H1 (cell line): ENCODE measurements at regions not wholly inside any gene's neighbourhood (a gene's known extent, or its start where the extent isn't known, plus 50 kb on each side); places are given as distances from the start of the nearest gene placed in this dataset.

Experiments
- CTCF ChIA-PET: fragments of 300-600 bp; sonication (Branson Sonifier 250); formaldehyde crosslinking; loops from one replicate; lab custom pipeline; 2021; ENCODE audit not compliant: partially characterized antibody; lab: Charles Lee
- POLR2A ChIA-PET: fragments of 300-600 bp; sonication (Branson Sonifier 250); formaldehyde crosslinking; loops from one replicate; lab custom pipeline; 2021; ENCODE audit warnings: inconsistent platforms; ENCODE audit not compliant: partially characterized antibody; lab: Charles Lee
- DNase-seq, 2 experiments: peaks; one replicate each; pipeline versions ENCODE4 v3.0.0 to v3.0.0-alpha.2; 2010 to 2022; ENCODE audit warnings: low spot score in 2 of 2, low read depth in 1 of 2, mixed read lengths in 1 of 2
- FAIRE-seq: peaks from 2 replicates; lab custom pipeline; 2011; peaks lifted over from hg19 to GRCh38; lab: Jason Lieb, UNC
- H2AFZ ChIP-seq: 2 replicates; pipeline ENCODE4 v1.8.1; 2012; ENCODE audit warnings: low read length, inconsistent platforms
- H2AK5ac ChIP-seq: 2 replicates; pipeline ENCODE4 v1.6.1; 2013; ENCODE audit warnings: low read depth, low read length
- H2BK120ac ChIP-seq: replicated peaks from 2 replicates; pipeline ENCODE3; 2013; ENCODE audit warnings: low read depth, low read length, inconsistent platforms
- H2BK12ac ChIP-seq: 2 replicates; pipeline ENCODE4 v1.6.1; 2013; ENCODE audit warnings: low read depth, low read length
- H2BK15ac ChIP-seq: 2 replicates; pipeline ENCODE4 v1.6.1; 2013; ENCODE audit warnings: low read length
- H2BK20ac ChIP-seq: 2 replicates; pipeline ENCODE4 v1.6.1; 2013; ENCODE audit warnings: low read length
- H2BK5ac ChIP-seq: 2 replicates; pipeline ENCODE4 v1.6.1; 2013; ENCODE audit warnings: low read depth, low read length
- H3K14ac ChIP-seq: 2 replicates; pipeline ENCODE4 v1.6.1; 2013; ENCODE audit warnings: inconsistent platforms; ENCODE audit not compliant: insufficient read length
- H3K18ac ChIP-seq: 2 replicates; pipeline ENCODE4 v1.6.1; 2013; ENCODE audit warnings: low read length; ENCODE audit errors: extremely low read depth
- H3K23ac ChIP-seq: 2 replicates; pipeline ENCODE4 v1.6.1; 2013; ENCODE audit warnings: inconsistent platforms; ENCODE audit not compliant: insufficient read length
- H3K23me2 ChIP-seq: 2 replicates; pipeline ENCODE4 v1.6.1; 2013; ENCODE audit warnings: low read depth, low read length
- H3K27ac ChIP-seq: 2 replicates; pipeline ENCODE4 v1.6.1; 2011; ENCODE audit warnings: low read depth, low read length, inconsistent platforms
- H3K27me3 ChIP-seq, 4 experiments: replicated peaks in 1 of 4; 1 replicate in 1 of 4; 2 replicates in 3 of 4; pipeline versions ENCODE4 v1.6.1 to v1.8.1; 2011 to 2013; ENCODE audit warnings: low read length in 3 of 4, mild to moderate bottlenecking in 3 of 4, inconsistent platforms in 2 of 4, mixed read lengths in 2 of 4, moderate library complexity in 1 of 4; ENCODE audit not compliant: control insufficient read depth in 3 of 4, insufficient read depth in 3 of 4; ENCODE audit errors: extremely low read depth in 1 of 4
- H3K36me3 ChIP-seq, 4 experiments: 2 replicates each; pipeline versions ENCODE4 v1.6.1 to v1.8.1; 2011 to 2013; ENCODE audit warnings: mild to moderate bottlenecking in 4 of 4, low read length in 3 of 4, moderate library complexity in 2 of 4, control low read depth in 1 of 4, inconsistent platforms in 1 of 4; ENCODE audit not compliant: insufficient read depth in 4 of 4, control insufficient read depth in 2 of 4
- H3K4ac ChIP-seq: replicated peaks from 2 replicates; pipeline ENCODE3; 2013; ENCODE audit warnings: low read length, low read depth, mixed read lengths, inconsistent platforms; ENCODE audit not compliant: insufficient read length
- H3K4me1 ChIP-seq, 4 experiments: replicated peaks in 1 of 4; 1 replicate in 1 of 4; 2 replicates in 3 of 4; pipeline versions ENCODE4 v1.6.1 to v1.8.1; 2011 to 2013; ENCODE audit warnings: low read length in 3 of 4, inconsistent platforms in 2 of 4, mixed read lengths in 1 of 4; ENCODE audit not compliant: insufficient read depth in 4 of 4, control insufficient read depth in 3 of 4
- H3K4me2 ChIP-seq, 2 experiments: 2 replicates each; pipeline versions ENCODE4 v1.6.1 to v1.8.1; 2011 to 2013; ENCODE audit warnings: low read depth in 2 of 2, low read length in 2 of 2, control low read depth in 1 of 2, inconsistent platforms in 1 of 2, mild to moderate bottlenecking in 1 of 2; ENCODE audit not compliant: insufficient read depth in 1 of 2
- H3K4me3 ChIP-seq, 4 experiments: fragments of 200-600, 300-600 bp in 1 of 4; sonication (generic), shearing (Covaris generic), sonication (Bioruptor Twin) in 1 of 4; 2 replicates each; pipeline versions ENCODE4 v1.5.1 to v1.8.1; 2011 to 2016; ENCODE audit warnings: low read length in 4 of 4, low read depth in 3 of 4, control low read depth in 2 of 4, inconsistent platforms in 2 of 4, mild to moderate bottlenecking in 2 of 4, mixed read lengths in 1 of 4, moderate library complexity in 1 of 4; ENCODE audit not compliant: insufficient read depth in 2 of 4; ENCODE audit errors: extremely low read depth in 1 of 4
- H3K56ac ChIP-seq: replicated peaks from 2 replicates; pipeline ENCODE3; 2013; ENCODE audit warnings: low read depth, mild to moderate bottlenecking, mixed read lengths, low read length, inconsistent platforms; ENCODE audit not compliant: insufficient read length
- H3K79me1 ChIP-seq: 2 replicates; pipeline ENCODE4 v1.6.1; 2013; ENCODE audit warnings: low read depth, low read length, control low read depth
- H3K79me2 ChIP-seq, 2 experiments: 2 replicates each; pipeline versions ENCODE4 v1.6.1 to v1.8.1; 2012 to 2013; ENCODE audit warnings: low read length in 2 of 2, mild to moderate bottlenecking in 2 of 2, inconsistent platforms in 1 of 2; ENCODE audit not compliant: insufficient read depth in 2 of 2, control insufficient read depth in 1 of 2
- H3K9ac ChIP-seq, 4 experiments: replicated peaks in 1 of 4; 1 replicate in 1 of 4; 2 replicates in 3 of 4; pipeline versions ENCODE4 v1.6.1 to v1.8.1; 2011 to 2013; ENCODE audit warnings: low read depth in 3 of 4, low read length in 3 of 4, control low read depth in 2 of 4, mild to moderate bottlenecking in 2 of 4, moderate library complexity in 2 of 4, inconsistent platforms in 1 of 4; ENCODE audit errors: extremely low read depth in 1 of 4
- H3K9me3 ChIP-seq, 2 experiments: 2 replicates each; pipeline versions ENCODE4 v1.6.1 to v1.8.1; 2012 to 2013; ENCODE audit warnings: mild to moderate bottlenecking in 2 of 2, moderate library complexity in 2 of 2, control low read depth in 1 of 2, inconsistent platforms in 1 of 2, low read depth in 1 of 2, low read length in 1 of 2, mixed read lengths in 1 of 2; ENCODE audit not compliant: insufficient read depth in 2 of 2
- H4K20me1 ChIP-seq, 2 experiments: replicated peaks in 1 of 2; 2 replicates each; pipeline versions ENCODE3 to v1.8.1; 2011 to 2013; ENCODE audit warnings: inconsistent platforms in 2 of 2, low read length in 2 of 2, mild to moderate bottlenecking in 1 of 2; ENCODE audit not compliant: insufficient read depth in 2 of 2, control insufficient read depth in 1 of 2
- H4K5ac ChIP-seq: 2 replicates; pipeline ENCODE4 v1.6.1; 2013; ENCODE audit warnings: low read length, low read depth, mixed read lengths, inconsistent platforms; ENCODE audit not compliant: insufficient read length
- H4K8ac ChIP-seq: 2 replicates; pipeline ENCODE4 v1.8.0; 2013; ENCODE audit warnings: mild to moderate bottlenecking, moderate library complexity, low read length, inconsistent platforms; ENCODE audit not compliant: insufficient read depth; ENCODE audit errors: extremely low read depth
- H4K91ac ChIP-seq: replicated peaks from 2 replicates; pipeline ENCODE3; 2013; ENCODE audit warnings: low read length, mixed read lengths, inconsistent platforms; ENCODE audit not compliant: insufficient read length
- FOSL1 ChIP-seq: IDR thresholded peaks from 2 replicates; pipeline ENCODE4 v1.6.1; 2011; ENCODE audit warnings: mild to moderate bottlenecking, low read depth, low read length, moderate library complexity; ENCODE audit not compliant: insufficient read depth
- GTF2F1 ChIP-seq: IDR thresholded peaks from 2 replicates; pipeline ENCODE4 v1.6.1; 2012; ENCODE audit warnings: low read depth, low read length, improper control_type of control experiment, borderline replicate concordance
- RNF2 ChIP-seq: fragments of 200-900, 300-1000 bp; sonication (generic); IDR thresholded peaks from 2 replicates; pipeline ENCODE4 v1.7.1; 2016; ENCODE audit warnings: borderline replicate concordance, low read depth, mild to moderate bottlenecking, antibody characterized with exemption, low read length; ENCODE audit not compliant: poor library complexity, severe bottlenecking; ENCODE audit errors: missing control alignments
- RXRA ChIP-seq: IDR thresholded peaks from 2 replicates; pipeline ENCODE4 v1.6.1; 2011; ENCODE audit warnings: low read depth, mild to moderate bottlenecking, low read length, moderate library complexity; ENCODE audit not compliant: insufficient read depth
- WGBS, 2 experiments: shearing (Covaris generic) in 1 of 2; methylation state at CpG; one replicate each; pipeline versions ENCODE4 v1.1.6 to v1.1.7; 2013 to 2015; ENCODE audit warnings: low lambda C conversion rate in 2 of 2, mixed read lengths in 2 of 2, inconsistent platforms in 1 of 2, low coverage in 1 of 2, missing lambda C conversion rate in 1 of 2; ENCODE audit not compliant: insufficient replicate concordance in 2 of 2, insufficient coverage in 1 of 2, insufficient read length in 1 of 2; ENCODE audit errors: extremely low coverage in 1 of 2, missing lambda C conversion rate in 1 of 2; 5-methylcytosine and 5-hydroxymethylcytosine counted together

DNA sequence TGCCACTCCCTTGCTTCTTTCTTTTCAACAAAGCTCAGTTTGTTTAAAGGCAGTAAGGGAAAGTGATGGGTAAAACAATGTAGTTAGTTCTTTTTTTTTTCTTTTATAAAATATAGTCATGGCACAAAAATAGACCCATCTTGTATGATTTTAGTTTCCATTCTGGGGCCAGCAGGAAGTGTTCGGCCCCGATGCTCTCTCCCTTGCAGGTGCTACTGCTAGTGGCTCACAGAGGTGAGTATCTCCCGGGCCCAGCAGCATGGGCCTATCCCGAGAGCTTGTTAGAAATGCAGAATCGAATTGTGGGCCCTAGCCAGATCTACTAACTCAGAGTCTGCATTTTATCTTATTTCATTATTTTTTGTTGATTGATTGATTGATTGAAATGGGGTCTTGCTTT lies 78.7 kb downstream of the SYNE3 start:
- FAIRE-seq = no peak
- WGBS, 2 experiments = 83% methylated on average over 5 of the region's 5 CpGs; no CpG with 5 or more reads in 1 of the 2 experiments
- Histone ChIP-seq H2BK20ac (no peak overlapping the region), H2BK120ac (no peak overlapping the region), H2BK12ac (no peak overlapping the region), H3K27ac (no peak overlapping the region), H4K5ac (no peak overlapping the region), H2BK15ac (no peak overlapping the region), H3K14ac (no peak overlapping the region), H3K23ac (no peak overlapping the region), H3K79me1 (no peaks in the 10 kb centered on the region), H3K18ac (no peak overlapping the region), H2AFZ (no peak overlapping the region), H3K36me3 (no peaks in the 10 kb centered on the region), H3K23me2 (no peaks in the 10 kb centered on the region), H3K4me1 (no peaks in the 10 kb centered on the region), H3K27me3 (no peaks in the 10 kb centered on the region), H4K20me1 (no peaks in the 10 kb centered on the region), H3K9me3 (no peaks in the 10 kb centered on the region), H4K8ac (no peak overlapping the region), H4K91ac (no peak overlapping the region), H2AK5ac (no peak overlapping the region), H3K4me2 (no peak overlapping the region), H3K79me2 (no peaks in the 10 kb centered on the region), H3K56ac (no peak overlapping the region), H3K9ac (no peak overlapping the region), H3K4ac (no peak overlapping the region), H2BK5ac (no peak overlapping the region), H3K4me3 (no peak overlapping the region)
- DNase-seq = no peak
- ChIA-PET CTCF (interaction anchor here (0.6 to 7.6 kb wide), 10 partner anchors 8 to 755 kb away, joined by 3 to 113 read pairs (median 4); no protein-coding TSS in a partner anchor), POLR2A (no interaction called here)
- TF ChIP-seq RNF2 (no peak), GTF2F1 (no peak), RXRA (no peak), FOSL1 (no peak)
